ENCODE measurements at regions not wholly inside any gene's neighbourhood (a gene's known extent, or its start where the extent isn't known, plus 50 kb on each side); places are given as distances from the start of the nearest gene placed in this dataset.

GRCh38 chr1:98441281-98441680 is 220.2 kb upstream of the SNX7 start:
- no peak overlapping the region for H3K4me3 ChIP-seq (ENCODE audit: low read depth, low read length)
- no peak for DNase-seq (ENCODE audit: low read depth)
- in situ Hi-C loops (cut with HindIII; ENCODE audit: low sequenced_read_pairs) = no loop called here
- TF ChIP-seq, protein P1, sequence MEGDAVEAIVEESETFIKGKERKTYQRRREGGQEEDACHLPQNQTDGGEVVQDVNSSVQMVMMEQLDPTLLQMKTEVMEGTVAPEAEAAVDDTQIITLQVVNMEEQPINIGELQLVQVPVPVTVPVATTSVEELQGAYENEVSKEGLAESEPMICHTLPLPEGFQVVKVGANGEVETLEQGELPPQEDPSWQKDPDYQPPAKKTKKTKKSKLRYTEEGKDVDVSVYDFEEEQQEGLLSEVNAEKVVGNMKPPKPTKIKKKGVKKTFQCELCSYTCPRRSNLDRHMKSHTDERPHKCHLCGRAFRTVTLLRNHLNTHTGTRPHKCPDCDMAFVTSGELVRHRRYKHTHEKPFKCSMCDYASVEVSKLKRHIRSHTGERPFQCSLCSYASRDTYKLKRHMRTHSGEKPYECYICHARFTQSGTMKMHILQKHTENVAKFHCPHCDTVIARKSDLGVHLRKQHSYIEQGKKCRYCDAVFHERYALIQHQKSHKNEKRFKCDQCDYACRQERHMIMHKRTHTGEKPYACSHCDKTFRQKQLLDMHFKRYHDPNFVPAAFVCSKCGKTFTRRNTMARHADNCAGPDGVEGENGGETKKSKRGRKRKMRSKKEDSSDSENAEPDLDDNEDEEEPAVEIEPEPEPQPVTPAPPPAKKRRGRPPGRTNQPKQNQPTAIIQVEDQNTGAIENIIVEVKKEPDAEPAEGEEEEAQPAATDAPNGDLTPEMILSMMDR (IDR thresholded peaks at IDR 0.05; ENCODE audit: low read depth, low read length, missing control alignments) = no peak

DNA sequence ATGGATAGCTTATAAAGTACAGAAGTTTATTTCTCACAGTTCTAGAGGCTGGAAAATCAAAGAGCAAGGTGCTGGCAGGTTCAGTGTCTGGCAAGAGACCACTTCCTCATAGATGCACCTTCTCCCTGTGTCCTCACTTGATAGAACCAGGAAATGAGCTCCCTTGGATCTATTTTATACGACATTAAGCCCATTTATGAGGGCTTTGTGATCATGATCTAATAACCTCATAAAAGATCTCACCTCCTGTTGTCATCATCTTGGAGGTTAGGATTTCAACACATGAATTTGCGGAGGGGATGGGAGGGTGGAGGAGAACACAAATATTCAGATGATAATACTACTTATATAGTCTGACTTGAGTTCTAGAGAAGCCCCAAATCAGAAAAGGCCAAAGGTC is 222.1 kb upstream of the SNX7 start:
- TF ChIP-seq, protein P1 (IDR thresholded peaks at IDR 0.05; ENCODE audit: low read depth, low read length, missing control alignments) = no peak
- no peak overlapping the region for H3K4me3 ChIP-seq (ENCODE audit: low read depth, low read length)
- in situ Hi-C loops (cut with HindIII; ENCODE audit: low sequenced_read_pairs) = no loop called here
- DNase-seq (ENCODE audit: low read depth) = no peak

DNA sequence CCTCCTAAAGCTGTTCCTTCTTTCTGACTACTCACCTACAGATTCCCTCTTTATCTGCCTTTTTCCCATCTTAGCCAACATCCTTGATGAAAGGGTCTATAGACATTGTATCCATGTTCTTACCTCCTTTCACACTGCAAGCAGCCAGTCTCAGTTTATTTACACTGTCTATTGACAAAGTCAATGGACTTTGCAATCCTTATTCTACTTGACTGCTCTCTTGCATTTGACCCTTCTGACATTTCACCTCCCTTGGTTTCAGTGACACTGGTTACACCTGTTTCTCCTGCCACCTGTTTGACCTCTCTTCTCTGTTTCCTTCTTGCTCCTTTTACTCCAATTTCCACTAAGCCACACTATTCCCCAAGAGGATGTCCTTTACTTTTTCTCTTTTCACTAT is 224.0 kb upstream of the SNX7 start:
- DNase-seq (ENCODE audit: low read depth) = no peak
- in situ Hi-C loops (cut with HindIII; ENCODE audit: low sequenced_read_pairs) = no loop called here
- TF ChIP-seq, protein P1 (IDR thresholded peaks at IDR 0.05; ENCODE audit: low read depth, low read length, missing control alignments) = no peak
- H3K4me3 ChIP-seq (ENCODE audit: low read depth, low read length) = no peak overlapping the region

DNA sequence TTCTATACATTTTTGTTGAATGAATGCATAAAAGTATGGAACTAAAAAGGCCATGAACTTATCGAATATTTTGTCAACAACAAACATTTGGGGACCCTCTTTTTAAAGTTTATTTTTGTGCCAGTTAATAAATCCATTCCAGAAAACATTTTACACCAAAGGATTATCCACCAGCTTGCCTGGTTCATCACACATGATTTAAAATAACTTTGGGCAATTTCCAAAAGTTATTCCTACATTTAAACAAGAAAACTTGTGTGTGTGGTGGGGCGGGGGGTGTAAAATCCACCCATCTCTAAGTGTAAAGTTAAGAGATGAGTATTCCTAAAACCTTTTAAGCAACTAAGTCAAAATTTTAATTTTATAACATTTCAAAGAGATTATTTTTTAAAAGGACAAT is 224.5 kb upstream of the SNX7 start:
- no peak for DNase-seq (ENCODE audit: low read depth)
- H3K4me3 ChIP-seq (ENCODE audit: low read depth, low read length) = no peak overlapping the region
- in situ Hi-C loops (cut with HindIII; ENCODE audit: low sequenced_read_pairs) = no loop called here
- TF ChIP-seq, protein P1 (IDR thresholded peaks at IDR 0.05; ENCODE audit: low read depth, low read length, missing control alignments) = no peak

DNA sequence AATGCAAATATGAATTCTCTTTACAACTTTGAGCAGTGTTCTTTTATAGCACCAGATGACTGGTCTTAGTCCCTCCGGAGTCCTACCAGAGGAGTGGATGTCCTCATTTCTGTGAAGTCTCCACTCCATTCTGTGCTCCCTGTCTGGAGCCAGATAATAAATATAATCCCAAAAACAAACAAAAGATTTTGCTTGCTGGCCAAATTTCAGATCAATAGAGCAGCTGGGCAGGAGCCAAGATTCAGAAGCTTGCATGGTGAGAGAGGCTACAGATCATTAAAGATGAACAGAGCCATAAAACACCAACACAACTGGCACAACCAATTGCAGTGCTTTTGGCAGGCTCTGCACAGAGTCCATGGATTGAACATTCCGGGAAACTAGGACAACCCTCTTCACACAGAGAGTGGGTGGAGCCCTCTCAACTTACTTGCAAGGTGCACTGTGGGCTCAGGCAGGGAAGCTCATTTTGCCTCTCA is 231.5 kb upstream of the SNX7 start:
- in situ Hi-C loops (cut with HindIII; ENCODE audit: low sequenced_read_pairs) = no loop called here
- no peak for DNase-seq (ENCODE audit: low read depth)
- TF ChIP-seq, protein P1 (IDR thresholded peaks at IDR 0.05; ENCODE audit: low read depth, low read length, missing control alignments) = no peak
- no peak overlapping the region for H3K4me3 ChIP-seq (ENCODE audit: low read depth, low read length)

DNA sequence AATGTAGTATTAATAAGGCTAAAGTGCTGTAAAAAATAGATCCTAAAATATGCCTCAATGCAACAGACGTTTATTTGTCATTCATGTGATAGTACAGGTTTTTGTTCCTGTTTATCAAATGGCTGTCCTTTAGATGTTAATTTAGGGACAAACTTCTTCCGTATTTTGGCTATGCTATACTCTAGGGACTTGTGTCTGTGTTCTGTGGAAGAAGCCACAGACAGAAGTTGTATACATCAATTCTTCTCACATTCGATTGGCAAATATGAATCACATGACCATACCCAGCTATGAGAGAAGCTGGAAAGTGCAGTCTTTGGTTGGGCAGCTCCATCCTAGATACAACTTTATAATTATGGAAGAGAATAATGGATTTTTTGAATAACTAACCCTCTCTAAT is 232.7 kb upstream of the SNX7 start:
- TF ChIP-seq, protein P1 (IDR thresholded peaks at IDR 0.05; ENCODE audit: low read depth, low read length, missing control alignments) = no peak
- in situ Hi-C loops (cut with HindIII; ENCODE audit: low sequenced_read_pairs) = no loop called here
- no peak overlapping the region for H3K4me3 ChIP-seq (ENCODE audit: low read depth, low read length)
- DNase-seq (ENCODE audit: low read depth) = no peak

GRCh38 chr1:98427664-98428063 is 233.9 kb upstream of the SNX7 start:
- no peak overlapping the region for H3K4me3 ChIP-seq (ENCODE audit: low read depth, low read length)
- in situ Hi-C loops (cut with HindIII; ENCODE audit: low sequenced_read_pairs) = no loop called here
- TF ChIP-seq, protein P1 (IDR thresholded peaks at IDR 0.05; ENCODE audit: low read depth, low read length, missing control alignments) = no peak
- DNase-seq (ENCODE audit: low read depth) = no peak
